ENCODE measurements at regions not wholly inside any gene's neighbourhood (a gene's known extent, or its start where the extent isn't known, plus 50 kb on each side); places are given as distances from the start of the nearest gene placed in this dataset.

DNA sequence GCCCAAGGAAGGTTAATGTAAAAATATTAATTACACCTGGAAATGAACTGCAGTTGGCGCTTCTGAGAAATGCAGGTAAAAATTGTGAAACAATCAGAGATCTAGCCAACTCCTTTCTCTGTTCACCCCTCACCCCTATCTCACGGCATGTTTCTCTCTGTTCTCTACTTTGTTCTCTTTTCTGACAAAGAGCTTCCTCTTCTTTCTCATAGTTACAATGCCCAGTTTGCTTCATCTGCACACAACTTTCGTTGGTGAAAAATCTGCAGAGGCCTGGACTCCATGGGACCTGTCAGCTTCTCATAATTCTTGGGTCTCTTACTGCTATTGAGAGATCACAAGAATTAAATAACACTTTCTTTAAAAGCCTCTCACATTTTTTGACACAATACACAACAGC lies 212.9 kb upstream of the LRRN1 start:
- Mint-ChIP-seq H3K9me3 (no peaks in the 10 kb centered on the region), H3K4me1 (peaks cover 8% of the 10 kb centered on the region), H3K27ac (no peak overlapping the region), H3K4me3 (no peak overlapping the region), H3K27me3 (ENCODE audit: insufficient read depth) (peaks cover 15% of the 10 kb centered on the region), H3K36me3 (ENCODE audit: low read depth) (no peaks in the 10 kb centered on the region)
- H3K9ac ChIP-seq (ENCODE audit: extremely low read depth, low read length, poor library complexity, severe bottlenecking) = no peak overlapping the region
- TF ChIP-seq, protein P1, sequence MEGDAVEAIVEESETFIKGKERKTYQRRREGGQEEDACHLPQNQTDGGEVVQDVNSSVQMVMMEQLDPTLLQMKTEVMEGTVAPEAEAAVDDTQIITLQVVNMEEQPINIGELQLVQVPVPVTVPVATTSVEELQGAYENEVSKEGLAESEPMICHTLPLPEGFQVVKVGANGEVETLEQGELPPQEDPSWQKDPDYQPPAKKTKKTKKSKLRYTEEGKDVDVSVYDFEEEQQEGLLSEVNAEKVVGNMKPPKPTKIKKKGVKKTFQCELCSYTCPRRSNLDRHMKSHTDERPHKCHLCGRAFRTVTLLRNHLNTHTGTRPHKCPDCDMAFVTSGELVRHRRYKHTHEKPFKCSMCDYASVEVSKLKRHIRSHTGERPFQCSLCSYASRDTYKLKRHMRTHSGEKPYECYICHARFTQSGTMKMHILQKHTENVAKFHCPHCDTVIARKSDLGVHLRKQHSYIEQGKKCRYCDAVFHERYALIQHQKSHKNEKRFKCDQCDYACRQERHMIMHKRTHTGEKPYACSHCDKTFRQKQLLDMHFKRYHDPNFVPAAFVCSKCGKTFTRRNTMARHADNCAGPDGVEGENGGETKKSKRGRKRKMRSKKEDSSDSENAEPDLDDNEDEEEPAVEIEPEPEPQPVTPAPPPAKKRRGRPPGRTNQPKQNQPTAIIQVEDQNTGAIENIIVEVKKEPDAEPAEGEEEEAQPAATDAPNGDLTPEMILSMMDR (conservative IDR thresholded peaks at IDR 0.05) = no peak
- H3K27ac ChIP-seq (ENCODE audit: low read depth, low read length) = no peak overlapping the region
- H3K4me1 ChIP-seq (ENCODE audit: control insufficient read depth, insufficient read depth, low read length) = no peaks in the 10 kb centered on the region
- 75 to 95% methylated on average over 3 of the region's 3 CpGs for WGBS, 2 experiments (ENCODE audit: insufficient coverage in 1 of 2, insufficient read length in 1 of 2)
- no peaks in the 10 kb centered on the region for H3K9me3 ChIP-seq (ENCODE audit: control insufficient read depth, low read length)
- no peak overlapping the region for H3K4me3 ChIP-seq (ENCODE audit: low read length)
- no peaks in the 10 kb centered on the region for H3K36me3 ChIP-seq (ENCODE audit: control insufficient read depth, insufficient read depth, low read length)
- no peak for DNase-seq
- peaks cover 6% of the 10 kb centered on the region for H3K27me3 ChIP-seq (ENCODE audit: control insufficient read depth, insufficient read depth, low read length, poor library complexity, severe bottlenecking)

DNA sequence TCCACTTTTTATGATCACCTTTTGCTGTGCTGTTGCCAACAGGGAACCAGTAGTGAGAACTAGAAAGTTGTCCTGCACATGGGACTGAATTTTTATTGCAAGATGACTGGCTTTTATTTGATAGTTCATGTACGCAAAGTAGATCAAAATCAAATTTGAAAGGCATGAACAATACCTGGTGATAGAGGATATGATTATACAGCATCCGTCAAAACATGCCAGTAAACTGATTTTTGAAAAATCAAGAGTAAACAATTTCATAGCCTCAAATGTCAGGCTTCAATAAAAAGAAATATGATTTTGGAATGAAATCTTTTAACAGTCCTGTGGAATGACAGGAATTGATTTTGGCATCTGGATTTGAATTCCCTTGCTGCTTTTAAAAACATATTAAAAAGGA lies 219.6 kb upstream of the LRRN1 start:
- Histone ChIP-seq H3K9ac (ENCODE audit: extremely low read depth, low read length, poor library complexity, severe bottlenecking) (no peak overlapping the region), H3K9me3 (ENCODE audit: control insufficient read depth, low read length) (no peaks in the 10 kb centered on the region), H3K27me3 (ENCODE audit: control insufficient read depth, insufficient read depth, low read length, poor library complexity, severe bottlenecking) (peaks cover 6% of the 10 kb centered on the region), H3K36me3 (ENCODE audit: control insufficient read depth, insufficient read depth, low read length) (no peaks in the 10 kb centered on the region), H3K4me3 (ENCODE audit: low read length) (no peak overlapping the region), H3K27ac (ENCODE audit: low read depth, low read length) (no peak overlapping the region), H3K4me1 (ENCODE audit: control insufficient read depth, insufficient read depth, low read length) (no peaks in the 10 kb centered on the region)
- Mint-ChIP-seq H3K27me3 (ENCODE audit: insufficient read depth) (peaks cover 15% of the 10 kb centered on the region), H3K9me3 (no peaks in the 10 kb centered on the region), H3K4me3 (no peak overlapping the region), H3K36me3 (ENCODE audit: low read depth) (no peaks in the 10 kb centered on the region), H3K4me1 (no peaks in the 10 kb centered on the region), H3K27ac (no peak overlapping the region)
- WGBS, 2 experiments (ENCODE audit: insufficient coverage in 1 of 2, insufficient read length in 1 of 2) = 94% methylated on average over 2 of the region's 2 CpGs
- no peak for DNase-seq
- TF ChIP-seq, protein P1 (conservative IDR thresholded peaks at IDR 0.05) = no peak

DNA sequence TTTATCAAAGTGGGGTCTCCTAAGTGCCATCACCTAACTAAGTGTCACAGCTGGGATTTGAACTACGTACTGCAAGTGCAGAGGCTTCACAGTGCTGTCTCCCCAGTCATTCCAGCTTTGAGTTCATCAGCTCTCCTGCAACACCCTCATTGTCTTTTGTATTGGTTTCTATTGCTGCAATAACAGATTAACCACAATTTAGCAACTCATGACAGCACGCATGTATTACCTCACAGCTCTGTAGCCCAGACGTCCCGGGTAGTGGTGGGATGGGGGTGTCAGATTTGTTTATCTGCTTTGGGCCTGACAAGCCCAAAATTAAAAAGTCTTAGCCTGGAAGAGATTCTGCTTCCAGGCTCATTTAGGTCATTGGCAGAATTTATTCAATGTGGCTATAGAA lies 220.5 kb upstream of the LRRN1 start:
- Histone ChIP-seq H3K27me3 (ENCODE audit: control insufficient read depth, insufficient read depth, low read length, poor library complexity, severe bottlenecking) (peaks cover 6% of the 10 kb centered on the region), H3K4me3 (ENCODE audit: low read length) (no peak overlapping the region), H3K9me3 (ENCODE audit: control insufficient read depth, low read length) (no peaks in the 10 kb centered on the region), H3K27ac (ENCODE audit: low read depth, low read length) (no peak overlapping the region), H3K4me1 (ENCODE audit: control insufficient read depth, insufficient read depth, low read length) (no peaks in the 10 kb centered on the region), H3K36me3 (ENCODE audit: control insufficient read depth, insufficient read depth, low read length) (no peaks in the 10 kb centered on the region), H3K9ac (ENCODE audit: extremely low read depth, low read length, poor library complexity, severe bottlenecking) (no peak overlapping the region)
- DNase-seq = no peak
- Mint-ChIP-seq H3K4me1 (no peaks in the 10 kb centered on the region), H3K9me3 (no peaks in the 10 kb centered on the region), H3K4me3 (no peak overlapping the region), H3K27ac (no peak overlapping the region), H3K27me3 (ENCODE audit: insufficient read depth) (peaks cover 15% of the 10 kb centered on the region), H3K36me3 (ENCODE audit: low read depth) (no peaks in the 10 kb centered on the region)
- 94 to 96% methylated on average over 4 of the region's 4 CpGs for WGBS, 2 experiments (ENCODE audit: insufficient coverage in 1 of 2, insufficient read length in 1 of 2)
- TF ChIP-seq, protein P1 (conservative IDR thresholded peaks at IDR 0.05) = no peak
